ENCODE measurements at regions not wholly inside any gene's neighbourhood (a gene's known extent, or its start where the extent isn't known, plus 50 kb on each side); places are given as distances from the start of the nearest gene placed in this dataset.

DNA sequence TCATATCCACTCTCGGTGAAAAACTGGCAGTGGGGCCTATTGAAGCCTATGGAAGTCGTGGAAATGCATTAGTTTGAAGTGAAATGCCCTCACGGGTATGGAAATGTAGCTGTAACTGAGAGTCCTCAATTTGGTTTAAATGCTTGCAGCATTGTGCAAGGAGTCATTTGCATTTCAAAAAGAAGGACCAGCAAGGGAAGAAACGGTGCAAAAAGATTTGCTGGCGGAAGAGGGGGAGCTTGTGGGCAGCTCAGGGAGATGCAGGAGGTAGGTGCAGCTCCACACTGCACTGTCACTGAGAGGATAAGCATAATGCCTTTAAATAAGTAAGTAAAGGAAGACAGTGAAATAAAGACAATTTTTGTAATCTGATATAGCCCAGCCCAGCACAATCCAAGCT lies 400.4 kb upstream of the DIPK2B start:
- Histone ChIP-seq H3K4me1 (no peaks in the 10 kb centered on the region), H3K27ac (no peak overlapping the region), H3K9me3 (no peaks in the 10 kb centered on the region), H3K27me3 (peaks cover 0 to 13% (median 2%) of the 10 kb centered on the region in 4 donors), H3K4me3 (no peak overlapping the region), H3K36me3 (no peaks in the 10 kb centered on the region)
- WGBS, 2 donors = 57 to 67% methylated on average over 5 of the region's 5 CpGs
- TF ChIP-seq, protein P1, sequence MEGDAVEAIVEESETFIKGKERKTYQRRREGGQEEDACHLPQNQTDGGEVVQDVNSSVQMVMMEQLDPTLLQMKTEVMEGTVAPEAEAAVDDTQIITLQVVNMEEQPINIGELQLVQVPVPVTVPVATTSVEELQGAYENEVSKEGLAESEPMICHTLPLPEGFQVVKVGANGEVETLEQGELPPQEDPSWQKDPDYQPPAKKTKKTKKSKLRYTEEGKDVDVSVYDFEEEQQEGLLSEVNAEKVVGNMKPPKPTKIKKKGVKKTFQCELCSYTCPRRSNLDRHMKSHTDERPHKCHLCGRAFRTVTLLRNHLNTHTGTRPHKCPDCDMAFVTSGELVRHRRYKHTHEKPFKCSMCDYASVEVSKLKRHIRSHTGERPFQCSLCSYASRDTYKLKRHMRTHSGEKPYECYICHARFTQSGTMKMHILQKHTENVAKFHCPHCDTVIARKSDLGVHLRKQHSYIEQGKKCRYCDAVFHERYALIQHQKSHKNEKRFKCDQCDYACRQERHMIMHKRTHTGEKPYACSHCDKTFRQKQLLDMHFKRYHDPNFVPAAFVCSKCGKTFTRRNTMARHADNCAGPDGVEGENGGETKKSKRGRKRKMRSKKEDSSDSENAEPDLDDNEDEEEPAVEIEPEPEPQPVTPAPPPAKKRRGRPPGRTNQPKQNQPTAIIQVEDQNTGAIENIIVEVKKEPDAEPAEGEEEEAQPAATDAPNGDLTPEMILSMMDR (IDR thresholded peaks at IDR 0.05) = no peak
- no peak for ATAC-seq
- no peak for FAIRE-seq
- intact Hi-C loops (cut with DNase I) = no loop called here
- no peak for DNase-seq

DNA sequence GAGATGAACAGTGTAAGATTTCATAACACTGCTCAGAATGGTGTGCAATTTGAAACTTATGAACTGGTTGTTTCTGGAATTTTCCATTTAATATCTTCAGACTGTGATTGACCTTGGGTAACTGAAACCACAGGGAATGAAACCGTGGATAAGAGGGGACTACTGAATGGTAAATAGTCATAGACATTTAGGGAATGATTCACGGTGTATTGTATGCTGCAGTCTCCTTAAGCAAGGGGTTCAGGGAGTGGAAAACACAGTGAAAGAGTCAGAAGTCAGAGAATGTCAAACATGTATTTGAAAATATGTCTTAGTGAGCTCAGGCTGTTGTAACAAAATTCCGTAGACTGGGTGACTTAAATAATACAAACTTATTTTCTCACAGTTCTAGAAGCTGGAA lies 398.2 kb upstream of the DIPK2B start:
- peaks cover 0 to 4% (median 0%) of the 10 kb centered on the region in 4 donors for H3K27me3 ChIP-seq
- TF ChIP-seq, protein P1 (IDR thresholded peaks at IDR 0.05) = no peak
- intact Hi-C loops (cut with DNase I) = no loop called here
- no peaks in the 10 kb centered on the region for H3K36me3 ChIP-seq
- no peaks in the 10 kb centered on the region for H3K9me3 ChIP-seq
- DNase-seq (no peak), ATAC-seq (no peak), FAIRE-seq (no peak)
- WGBS, 2 donors = 68 to 69% methylated on average over 3 of the region's 3 CpGs
- H3K4me3 ChIP-seq = no peak overlapping the region
- H3K4me1 ChIP-seq = no peaks in the 10 kb centered on the region
- no peak overlapping the region for H3K27ac ChIP-seq

DNA sequence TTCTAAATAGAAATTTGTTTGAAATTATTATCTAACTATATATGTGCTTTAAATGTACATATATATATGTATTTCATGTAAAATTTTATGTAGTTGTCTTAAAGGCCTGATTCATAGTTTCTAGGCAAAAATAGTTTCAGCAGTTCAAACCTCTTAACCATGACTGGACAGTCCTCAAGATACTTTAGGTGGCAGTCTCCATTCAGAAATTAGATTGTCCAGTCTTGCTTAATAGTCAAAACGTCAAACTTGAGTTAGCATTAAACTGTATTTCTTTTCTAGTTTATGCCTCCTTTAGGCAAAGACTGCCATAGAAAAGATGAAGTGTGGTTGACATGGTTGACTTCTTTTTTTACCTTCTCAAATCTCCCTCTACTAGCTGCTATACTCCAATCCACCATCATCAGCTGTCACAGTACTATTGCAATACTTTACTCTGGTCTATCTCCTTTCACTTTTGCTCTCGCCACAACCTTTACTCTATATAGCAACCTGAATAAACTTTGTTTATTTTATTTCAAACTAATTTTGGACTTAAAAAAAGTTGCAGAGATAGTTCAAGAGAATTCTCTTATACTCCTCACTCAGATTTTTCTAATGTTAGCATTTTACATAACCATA lies 395.6 kb upstream of the DIPK2B start:
- Histone ChIP-seq H3K9me3 (no peaks in the 10 kb centered on the region), H3K4me1 (no peaks in the 10 kb centered on the region), H3K4me3 (no peak overlapping the region), H3K27ac (no peak overlapping the region), H3K27me3 (peaks cover 0 to 4% (median 0%) of the 10 kb centered on the region in 4 donors), H3K36me3 (no peaks in the 10 kb centered on the region)
- TF ChIP-seq, protein P1 (IDR thresholded peaks at IDR 0.05) = no peak
- FAIRE-seq (peak; percentile 67), DNase-seq (no peak), ATAC-seq (no peak)
- intact Hi-C loops (cut with DNase I) = no loop called here
- 48 to 55% methylated on average over 2 of the region's 2 CpGs for WGBS, 2 donors

DNA sequence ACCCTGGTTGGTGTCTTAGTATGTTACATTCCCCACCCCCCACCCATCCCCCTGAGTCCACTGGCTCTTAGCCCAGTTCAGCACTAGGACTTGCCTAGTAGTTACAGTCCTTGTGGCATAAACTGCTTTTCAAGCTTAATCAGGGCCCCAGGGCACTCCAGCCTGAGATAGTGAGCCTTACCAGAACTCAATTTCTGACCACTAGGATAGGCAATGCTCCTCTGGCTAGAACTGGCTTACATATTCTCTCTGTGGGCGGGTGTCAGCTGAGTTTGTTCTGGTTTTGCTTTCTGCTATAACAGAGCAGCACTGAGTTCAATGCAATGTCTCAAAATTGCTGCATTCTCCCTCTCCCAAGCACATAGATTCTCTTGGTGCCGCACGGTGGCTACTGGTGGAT lies 391.4 kb upstream of the DIPK2B start:
- TF ChIP-seq, protein P1 (IDR thresholded peaks at IDR 0.05) = no peak
- Histone ChIP-seq H3K4me3 (no peak overlapping the region), H3K4me1 (no peaks in the 10 kb centered on the region), H3K36me3 (no peaks in the 10 kb centered on the region), H3K9me3 (no peaks in the 10 kb centered on the region), H3K27me3 (no peaks in the 10 kb centered on the region), H3K27ac (no peak overlapping the region)
- intact Hi-C loops (cut with DNase I) = no loop called here
- 64 to 78% methylated on average over 3 of the region's 3 CpGs for WGBS, 2 donors
- FAIRE-seq (no peak), DNase-seq (no peak), ATAC-seq (no peak)

DNA sequence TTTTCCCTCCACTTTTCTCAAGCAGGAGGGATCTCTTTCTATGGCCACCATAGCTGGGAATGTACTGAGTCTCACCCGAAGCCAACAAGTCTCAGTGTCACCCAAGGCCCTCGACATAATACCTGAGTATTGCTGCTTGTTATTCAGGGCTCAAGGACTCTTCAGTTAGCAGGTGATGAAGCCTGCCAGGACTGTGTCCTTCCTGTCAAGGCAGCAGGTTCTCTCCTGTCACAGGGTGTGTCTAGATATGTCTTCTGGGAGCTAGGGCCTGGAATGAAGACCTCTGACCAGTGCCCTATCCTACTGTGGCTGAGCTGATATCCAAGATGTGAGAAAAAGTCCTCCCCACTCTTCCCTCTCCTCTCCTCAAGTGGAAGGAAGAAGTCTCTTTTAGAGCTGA lies 391.0 kb upstream of the DIPK2B start:
- intact Hi-C loops (cut with DNase I) = no loop called here
- no peak for FAIRE-seq
- H3K9me3 ChIP-seq = no peaks in the 10 kb centered on the region
- H3K36me3 ChIP-seq = no peaks in the 10 kb centered on the region
- no peak for ATAC-seq
- DNase-seq = no peak
- no peaks in the 10 kb centered on the region for H3K4me1 ChIP-seq
- H3K27ac ChIP-seq = no peak overlapping the region
- TF ChIP-seq, protein P1 (IDR thresholded peaks at IDR 0.05) = no peak
- 45 to 59% methylated on average over 2 of the region's 2 CpGs for WGBS, 2 donors
- H3K27me3 ChIP-seq = no peaks in the 10 kb centered on the region
- no peak overlapping the region for H3K4me3 ChIP-seq
